A549 (cell line): ENCODE measurements at regions not wholly inside any gene's neighbourhood (a gene's known extent, or its start where the extent isn't known, plus 50 kb on each side); places are given as distances from the start of the nearest gene placed in this dataset.

Experiments used
- CTCF ChIP-seq: fragments of >200 bp; sonication (Bioruptor Twin); formaldehyde crosslinking; IDR thresholded peaks from 3 replicates; pipeline ENCODE4 v1.5.1; 2016
- FOSL2 ChIP-seq, 2 experiments: fragments of 450-650 bp in 1 of 2; fragments of >200 bp in 1 of 2; sonication (Bioruptor Twin) in 1 of 2; formaldehyde crosslinking; IDR thresholded peaks; 2 replicates each; pipeline versions ENCODE4 v1.5.0 to v1.6.1; 2016 to 2020; ENCODE audit warnings: mild to moderate bottlenecking in 1 of 2, moderate library complexity in 1 of 2
- HMGXB4 ChIP-seq: fragments of 250-450 bp; sonication (Bioruptor Pico); IDR thresholded peaks from 2 replicates; pipeline ENCODE4 v1.5.0; 2021; ENCODE audit warnings: mild to moderate bottlenecking, moderate library complexity, borderline replicate concordance
- KDM1A ChIP-seq: fragments of 200-600 bp; sonication (generic); IDR thresholded peaks from 2 replicates; pipeline ENCODE4 v1.6.1; 2016; ENCODE audit warnings: low read depth, mild to moderate bottlenecking
- NPAS2 ChIP-seq: fragments of 250-450 bp; sonication (Bioruptor Pico); IDR thresholded peaks from 2 replicates; pipeline ENCODE4 v1.8.0; 2022; ENCODE audit warnings: mild to moderate bottlenecking, moderate library complexity, borderline replicate concordance
- NR3C1 ChIP-seq: fragments of >200 bp; sonication (Bioruptor Twin); formaldehyde crosslinking; IDR thresholded peaks from 3 replicates; pipeline ENCODE4 v1.6.1; 2017
- POLR2A ChIP-seq: IDR thresholded peaks from 2 replicates; pipeline ENCODE4 v1.6.1; 2012; ENCODE audit warnings: mild to moderate bottlenecking, low read length
- RCOR1 ChIP-seq: fragments of 150-350 bp; IDR thresholded peaks from 2 replicates; pipeline ENCODE4 v1.6.1; 2014; ENCODE audit warnings: antibody characterized with exemption, low read length, low read depth
- SMC3 ChIP-seq: fragments of >200 bp; sonication (Bioruptor Twin); formaldehyde crosslinking; IDR thresholded peaks from 3 replicates; pipeline ENCODE4 v1.6.1; 2018; ENCODE audit warnings: inconsistent platforms
- USF2 ChIP-seq: fragments of 450-650 bp; IDR thresholded peaks from 2 replicates; pipeline ENCODE4 v1.6.1; 2014; ENCODE audit warnings: antibody characterized with exemption
- ZC3H11A ChIP-seq: fragments of 450-650 bp; IDR thresholded peaks from 2 replicates; pipeline ENCODE4 v1.6.1; 2014; ENCODE audit warnings: antibody characterized with exemption, mild to moderate bottlenecking
- TF ChIP-seq, protein P1 (sequence below): fragments of 200-600 bp; sonication (generic); IDR thresholded peaks from 2 replicates; pipeline ENCODE4 v1.6.1; 2016; ENCODE audit warnings: antibody characterized with exemption, mild to moderate bottlenecking, moderate library complexity

DNA sequence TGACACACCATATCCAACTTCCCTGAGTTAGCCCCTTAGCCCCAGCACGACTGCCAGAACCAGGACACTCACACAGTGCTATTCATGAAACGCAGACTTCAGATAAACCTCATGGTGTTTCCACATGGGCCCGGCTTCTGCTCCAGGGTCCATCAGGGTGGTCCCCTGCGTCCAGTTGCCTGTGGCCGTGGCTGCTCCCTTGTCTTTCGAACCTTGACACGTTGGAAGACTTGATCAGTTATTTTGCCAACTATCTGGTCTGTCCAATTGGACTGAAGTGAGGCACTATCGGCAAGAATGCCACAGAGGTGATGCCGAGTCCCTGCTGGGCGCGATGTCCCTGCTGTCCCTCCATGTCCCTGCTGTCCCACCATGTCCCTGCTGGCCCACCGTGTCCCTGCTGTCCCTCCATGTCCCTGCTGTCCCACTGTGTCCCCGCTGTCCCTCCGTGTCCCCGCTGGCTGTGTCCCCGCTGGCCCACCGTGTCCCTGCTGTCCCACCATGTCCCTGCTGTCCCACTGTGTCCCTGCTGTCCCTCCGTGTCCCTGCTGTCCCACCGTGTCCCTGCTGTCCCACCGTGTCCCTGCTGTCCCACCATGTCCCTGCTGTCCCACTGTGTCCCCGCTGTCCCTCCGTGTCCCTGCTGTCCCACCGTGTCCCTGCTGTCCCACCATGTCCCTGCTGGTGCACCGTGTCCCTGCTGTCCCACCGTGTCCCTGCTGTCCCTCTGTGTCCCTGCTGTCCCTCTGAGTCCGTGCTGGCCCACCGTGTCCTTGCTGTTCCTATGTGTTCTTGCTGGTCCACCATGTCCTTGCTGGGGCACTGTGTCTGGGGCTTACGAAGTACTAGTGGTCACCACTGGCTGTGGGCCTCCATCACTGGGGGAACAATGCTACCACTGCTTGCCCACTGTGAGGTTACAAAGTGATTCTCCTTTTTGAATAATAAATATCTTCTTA lies 251.4 kb downstream of the DLL1 start:
- TF ChIP-seq RCOR1 (no peak), POLR2A (no peak), CTCF (no peak), USF2 (no peak), NR3C1 (no peak), HMGXB4 (no peak), FOSL2 (IDR thresholded peaks at IDR 0.05) (no peak), FOSL2 (CRISPR knock-in tag; IDR thresholded peaks at IDR 0.05) (no peak), ZC3H11A (no peak), KDM1A (no peak), SMC3 (no peak), NPAS2 (CRISPR knock-in tag) (no peak)
- TF ChIP-seq, protein P1, sequence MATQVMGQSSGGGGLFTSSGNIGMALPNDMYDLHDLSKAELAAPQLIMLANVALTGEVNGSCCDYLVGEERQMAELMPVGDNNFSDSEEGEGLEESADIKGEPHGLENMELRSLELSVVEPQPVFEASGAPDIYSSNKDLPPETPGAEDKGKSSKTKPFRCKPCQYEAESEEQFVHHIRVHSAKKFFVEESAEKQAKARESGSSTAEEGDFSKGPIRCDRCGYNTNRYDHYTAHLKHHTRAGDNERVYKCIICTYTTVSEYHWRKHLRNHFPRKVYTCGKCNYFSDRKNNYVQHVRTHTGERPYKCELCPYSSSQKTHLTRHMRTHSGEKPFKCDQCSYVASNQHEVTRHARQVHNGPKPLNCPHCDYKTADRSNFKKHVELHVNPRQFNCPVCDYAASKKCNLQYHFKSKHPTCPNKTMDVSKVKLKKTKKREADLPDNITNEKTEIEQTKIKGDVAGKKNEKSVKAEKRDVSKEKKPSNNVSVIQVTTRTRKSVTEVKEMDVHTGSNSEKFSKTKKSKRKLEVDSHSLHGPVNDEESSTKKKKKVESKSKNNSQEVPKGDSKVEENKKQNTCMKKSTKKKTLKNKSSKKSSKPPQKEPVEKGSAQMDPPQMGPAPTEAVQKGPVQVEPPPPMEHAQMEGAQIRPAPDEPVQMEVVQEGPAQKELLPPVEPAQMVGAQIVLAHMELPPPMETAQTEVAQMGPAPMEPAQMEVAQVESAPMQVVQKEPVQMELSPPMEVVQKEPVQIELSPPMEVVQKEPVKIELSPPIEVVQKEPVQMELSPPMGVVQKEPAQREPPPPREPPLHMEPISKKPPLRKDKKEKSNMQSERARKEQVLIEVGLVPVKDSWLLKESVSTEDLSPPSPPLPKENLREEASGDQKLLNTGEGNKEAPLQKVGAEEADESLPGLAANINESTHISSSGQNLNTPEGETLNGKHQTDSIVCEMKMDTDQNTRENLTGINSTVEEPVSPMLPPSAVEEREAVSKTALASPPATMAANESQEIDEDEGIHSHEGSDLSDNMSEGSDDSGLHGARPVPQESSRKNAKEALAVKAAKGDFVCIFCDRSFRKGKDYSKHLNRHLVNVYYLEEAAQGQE = no peak
